IMR-90 (cell line): ENCODE measurements at regions not wholly inside any gene's neighbourhood (a gene's known extent, or its start where the extent isn't known, plus 50 kb on each side); places are given as distances from the start of the nearest gene placed in this dataset.

Experiments used
- ATAC-seq: fragments of 200-7000 bp; cut with Tn5 transposase; 2 replicates; pipeline ENCODE4 v1.9.1; 2020; ENCODE audit warnings: low read depth, mild to moderate bottlenecking, moderate library complexity
- BruUV-seq: library from RNA; stranded (reverse); fragments of 400-500 nt; replicated peaks from 2 replicates; lab custom pipeline; 2021; lab: Mats Ljungman, UMichigan
- CTCF ChIA-PET: fragments of 300-600 bp; formaldehyde crosslinking; extraction: SDS; loops from one replicate; lab custom pipeline; 2021; ENCODE audit warnings: antibody characterized with exemption; lab: Yijun Ruan, JAX
- POLR2A ChIA-PET: fragments of 300-600 bp; sonication (Branson Sonifier 250); formaldehyde crosslinking; loops from one replicate; lab custom pipeline; 2022; ENCODE audit warnings: antibody characterized with exemption; ENCODE audit not compliant: unreplicated experiment; lab: Charles Lee
- DNase-seq: peaks from one replicate; pipeline ENCODE4 v3.0.0; 2013
- H2AFZ ChIP-seq: replicated peaks from 2 replicates; pipeline ENCODE3; 2013; ENCODE audit warnings: low read length, mild to moderate bottlenecking; ENCODE audit not compliant: poor library complexity
- H2AK5ac ChIP-seq: 2 replicates; pipeline ENCODE4 v1.6.1; 2013; ENCODE audit warnings: low read depth, low read length, inconsistent platforms
- H2AK9ac ChIP-seq: replicated peaks from 2 replicates; pipeline ENCODE3; 2013; ENCODE audit warnings: mild to moderate bottlenecking, low read depth, low read length, moderate library complexity; ENCODE audit not compliant: poor library complexity
- H2BK120ac ChIP-seq: 2 replicates; pipeline ENCODE4 v1.6.1; 2013; ENCODE audit warnings: low read depth, low read length, inconsistent platforms
- H2BK15ac ChIP-seq: 3 replicates; pipeline ENCODE4 v1.6.1; 2013; ENCODE audit warnings: low read depth, low read length, inconsistent platforms
- H2BK20ac ChIP-seq: 2 replicates; pipeline ENCODE4 v1.6.1; 2013; ENCODE audit warnings: low read depth, mild to moderate bottlenecking, inconsistent platforms, low read length, moderate library complexity
- H2BK5ac ChIP-seq: 2 replicates; pipeline ENCODE4 v1.6.1; 2013; ENCODE audit warnings: mild to moderate bottlenecking, low read depth, low read length, inconsistent platforms; ENCODE audit not compliant: poor library complexity, severe bottlenecking
- H3K14ac ChIP-seq: replicated peaks from 2 replicates; pipeline ENCODE4 v1.6.1; 2013; ENCODE audit warnings: low read depth, low read length, inconsistent platforms
- H3K18ac ChIP-seq: 2 replicates; pipeline ENCODE4 v1.6.1; 2013; ENCODE audit warnings: low read depth, low read length, control low read depth
- H3K23ac ChIP-seq: 2 replicates; pipeline ENCODE4 v1.6.1; 2013; ENCODE audit warnings: low read depth, low read length, inconsistent platforms
- H3K27ac ChIP-seq: 2 replicates; pipeline ENCODE4 v1.5.1; 2013; ENCODE audit warnings: mild to moderate bottlenecking, control low read depth, low read length; ENCODE audit not compliant: insufficient read depth
- H3K27me3 ChIP-seq: 2 replicates; pipeline ENCODE4 v1.6.1; 2013; ENCODE audit warnings: low read length; ENCODE audit not compliant: control insufficient read depth, insufficient read depth
- H3K36me3 ChIP-seq: 2 replicates; pipeline ENCODE4 v1.6.1; 2013; ENCODE audit warnings: low read length, mixed read lengths; ENCODE audit not compliant: control insufficient read depth, insufficient read depth
- H3K4ac ChIP-seq: 2 replicates; pipeline ENCODE4 v1.6.1; 2013; ENCODE audit warnings: low read depth, low read length, inconsistent platforms
- H3K4me1 ChIP-seq: 2 replicates; pipeline ENCODE4 v1.6.1; 2013; ENCODE audit warnings: low read length, mixed read lengths; ENCODE audit not compliant: control insufficient read depth, insufficient read depth
- H3K4me2 ChIP-seq: 2 replicates; pipeline ENCODE4 v1.6.1; 2013; ENCODE audit warnings: low read depth, mild to moderate bottlenecking, control low read depth, low read length, moderate library complexity
- H3K4me3 ChIP-seq: 2 replicates; pipeline ENCODE4 v1.5.1; 2013; ENCODE audit warnings: low read depth, mild to moderate bottlenecking, control low read depth, low read length, moderate library complexity; ENCODE audit not compliant: insufficient read depth
- H3K56ac ChIP-seq: 2 replicates; pipeline ENCODE4 v1.6.1; 2013; ENCODE audit warnings: low read length, inconsistent platforms; ENCODE audit not compliant: insufficient read depth; ENCODE audit errors: extremely low read depth
- H3K79me1 ChIP-seq, 2 experiments: 2 replicates each; pipeline ENCODE4 v1.6.1; 2013; ENCODE audit warnings: low read length in 2 of 2, inconsistent platforms in 1 of 2, low read depth in 1 of 2
- H3K9ac ChIP-seq: 2 replicates; pipeline ENCODE4 v1.6.1; 2013; ENCODE audit warnings: low read depth, low read length, control low read depth
- H3K9me1 ChIP-seq: 2 replicates; pipeline ENCODE4 v1.6.1; 2013; ENCODE audit warnings: low read length, inconsistent platforms; ENCODE audit not compliant: insufficient read depth
- H3K9me3 ChIP-seq: 2 replicates; pipeline ENCODE4 v1.6.1; 2013; ENCODE audit warnings: low read length; ENCODE audit not compliant: control insufficient read depth, insufficient read depth
- H4K20me1 ChIP-seq: 2 replicates; pipeline ENCODE4 v1.6.1; 2013; ENCODE audit warnings: low read length, inconsistent platforms; ENCODE audit not compliant: insufficient read depth
- H4K5ac ChIP-seq: 2 replicates; pipeline ENCODE4 v1.6.1; 2013; ENCODE audit warnings: mild to moderate bottlenecking, low read depth, low read length, control low read depth
- H4K8ac ChIP-seq, 2 experiments: 2 replicates each; pipeline ENCODE4 v1.6.1; 2013; ENCODE audit warnings: low read depth in 2 of 2, low read length in 2 of 2, control low read depth in 1 of 2, inconsistent platforms in 1 of 2
- H4K91ac ChIP-seq: 2 replicates; pipeline ENCODE4 v1.6.1; 2013; ENCODE audit warnings: low read depth, low read length, inconsistent platforms; ENCODE audit not compliant: insufficient read depth
- CEBPB ChIP-seq: IDR thresholded peaks from 2 replicates; pipeline ENCODE4 v1.6.1; 2012; ENCODE audit warnings: low read depth, low read length, improper control_type of control experiment
- NFE2L2 ChIP-seq: fragments of 150-350 bp; IDR thresholded peaks from 2 replicates; pipeline ENCODE4 v1.6.1; 2016; ENCODE audit warnings: low read depth, mild to moderate bottlenecking, low read length
- RCOR1 ChIP-seq: IDR thresholded peaks from 2 replicates; pipeline ENCODE4 v1.6.1; 2012; ENCODE audit warnings: mild to moderate bottlenecking, low read length, improper control_type of control experiment; ENCODE audit not compliant: insufficient replicate concordance
- WGBS, 2 experiments: methylation state at CpG; one replicate each; pipeline versions ENCODE4 v1.1.5 to v1.1.7; 2013; ENCODE audit warnings: missing lambda C conversion rate in 2 of 2; ENCODE audit not compliant: insufficient read length in 1 of 2; ENCODE audit errors: extremely low coverage in 2 of 2; 5-methylcytosine and 5-hydroxymethylcytosine counted together
- dilution Hi-C: fragments of 300-500 bp; cut with HindIII; formaldehyde crosslinking; loops from one replicate; pipeline ENCODE4 v1.14.3; 2018; ENCODE audit warnings: low sequenced_read_pairs; ENCODE audit not compliant: unreplicated experiment
- in situ Hi-C: fragments of 300-500 bp; cut with MboI; formaldehyde crosslinking; loops from 3 replicates; pipeline ENCODE4 v1.14.3; 2019; ENCODE audit warnings: low sequenced_read_pairs, inconsistent platforms, mixed read lengths
- intact Hi-C: fragments of 100-400 bp; cut with micrococcal nuclease; formaldehyde crosslinking; loops from 2 replicates; pipeline ENCODE4 v1.10.0; 2022
- TF ChIP-seq, protein P1 (sequence below): fragments of 150-350 bp; IDR thresholded peaks from 2 replicates; pipeline ENCODE4 v1.6.1; 2016; ENCODE audit warnings: low read depth, mild to moderate bottlenecking, low read length, moderate library complexity, borderline replicate concordance
- TF ChIP-seq, protein P2 (sequence below): fragments of 150-350 bp; IDR thresholded peaks from 2 replicates; pipeline ENCODE4 v1.6.1; 2017; ENCODE audit warnings: mild to moderate bottlenecking, antibody characterized with exemption, low read length, low read depth

DNA sequence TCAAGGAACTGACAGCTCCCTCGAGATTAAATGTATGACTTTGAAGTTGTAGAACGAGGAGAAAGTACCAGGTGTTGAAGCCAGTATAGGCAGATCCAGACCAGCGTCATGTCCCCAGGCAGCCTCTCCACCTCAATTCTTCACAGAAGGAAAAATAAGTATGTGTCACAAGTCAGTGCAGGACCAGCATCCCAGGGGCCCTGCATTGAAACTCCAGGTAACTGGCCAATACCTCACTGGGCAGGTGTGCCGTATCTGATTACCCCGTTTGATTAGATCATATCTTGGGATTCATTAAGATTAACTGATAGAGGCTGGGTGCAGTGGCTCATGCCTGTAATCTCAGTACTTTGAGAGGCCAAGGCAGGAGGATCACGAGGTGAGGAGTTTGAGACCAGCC is 466.7 kb upstream of the B3GAT1 start:
- no peaks in the 10 kb centered on the region for H4K20me1 ChIP-seq
- H3K27ac ChIP-seq: no peak overlapping the region
- no peak overlapping the region for H4K5ac ChIP-seq
- no peaks in the 10 kb centered on the region for H3K4me1 ChIP-seq
- in situ Hi-C loops: no loop called here
- H3K9ac ChIP-seq: no peak overlapping the region
- no peak overlapping the region for H2BK15ac ChIP-seq
- no CpG with 5 or more reads among the region's 6 CpGs for WGBS, 2 experiments
- no peak overlapping the region for H3K56ac ChIP-seq
- dilution Hi-C loops: no loop called here
- no peak overlapping the region for H4K91ac ChIP-seq
- H3K18ac ChIP-seq: no peak overlapping the region
- H4K8ac ChIP-seq: no peak overlapping the region
- no peak overlapping the region for H3K4me3 ChIP-seq
- H3K27me3 ChIP-seq: no peaks in the 10 kb centered on the region
- ATAC-seq: no peak
- no peaks in the 10 kb centered on the region; the same call in 1 of the 2 replicates for H3K9me3 ChIP-seq
- H3K4me2 ChIP-seq: no peak overlapping the region
- no peaks in the 10 kb centered on the region for H3K79me1 ChIP-seq
- H2AK5ac ChIP-seq: no peak overlapping the region
- H2BK120ac ChIP-seq: no peak overlapping the region
- no peak overlapping the region for H2AFZ ChIP-seq
- ChIA-PET CTCF (no interaction called here), POLR2A (no interaction called here)
- no TSS peak for BruUV-seq
- intact Hi-C loops: no loop called here
- no peaks in the 10 kb centered on the region for H3K36me3 ChIP-seq
- no peak overlapping the region for H3K14ac ChIP-seq
- no peak overlapping the region for H2AK9ac ChIP-seq
- no peak overlapping the region for H3K23ac ChIP-seq
- no peak overlapping the region for H3K4ac ChIP-seq
- no peak overlapping the region for H2BK5ac ChIP-seq
- no peak for DNase-seq
- no peak overlapping the region for H2BK20ac ChIP-seq
- no peaks in the 10 kb centered on the region for H3K9me1 ChIP-seq
- TF ChIP-seq RCOR1: no peak
- TF ChIP-seq NFE2L2: no peak
- no peak for TF ChIP-seq CEBPB
- TF ChIP-seq, protein P1, sequence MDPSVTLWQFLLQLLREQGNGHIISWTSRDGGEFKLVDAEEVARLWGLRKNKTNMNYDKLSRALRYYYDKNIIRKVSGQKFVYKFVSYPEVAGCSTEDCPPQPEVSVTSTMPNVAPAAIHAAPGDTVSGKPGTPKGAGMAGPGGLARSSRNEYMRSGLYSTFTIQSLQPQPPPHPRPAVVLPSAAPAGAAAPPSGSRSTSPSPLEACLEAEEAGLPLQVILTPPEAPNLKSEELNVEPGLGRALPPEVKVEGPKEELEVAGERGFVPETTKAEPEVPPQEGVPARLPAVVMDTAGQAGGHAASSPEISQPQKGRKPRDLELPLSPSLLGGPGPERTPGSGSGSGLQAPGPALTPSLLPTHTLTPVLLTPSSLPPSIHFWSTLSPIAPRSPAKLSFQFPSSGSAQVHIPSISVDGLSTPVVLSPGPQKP: no peak
- TF ChIP-seq, protein P2, sequence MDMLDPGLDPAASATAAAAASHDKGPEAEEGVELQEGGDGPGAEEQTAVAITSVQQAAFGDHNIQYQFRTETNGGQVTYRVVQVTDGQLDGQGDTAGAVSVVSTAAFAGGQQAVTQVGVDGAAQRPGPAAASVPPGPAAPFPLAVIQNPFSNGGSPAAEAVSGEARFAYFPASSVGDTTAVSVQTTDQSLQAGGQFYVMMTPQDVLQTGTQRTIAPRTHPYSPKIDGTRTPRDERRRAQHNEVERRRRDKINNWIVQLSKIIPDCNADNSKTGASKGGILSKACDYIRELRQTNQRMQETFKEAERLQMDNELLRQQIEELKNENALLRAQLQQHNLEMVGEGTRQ: no peak
